Hematopoietic multipotent progenitor cell (in vitro differentiated cells): ENCODE measurements at regions not wholly inside any gene's neighbourhood (a gene's known extent, or its start where the extent isn't known, plus 50 kb on each side); places are given as distances from the start of the nearest gene placed in this dataset.

Experiments
- DNase-seq, 3 donors: peaks; one replicate each; pipeline ENCODE4 v3.0.0-alpha.2; 2011 to 2015; ENCODE audit warnings: low read depth in 2 of 3, low spot score in 2 of 3

GRCh38 chr6:10060004-10060403, 354.9 kb downstream of the TFAP2A start:
- no peak for DNase-seq

- DNase-seq: no peak
Measured at GRCh38 chr6:10054672-10055071, 360.2 kb downstream of the TFAP2A start.

- DNase-seq: no peak
Measured at GRCh38 chr6:10051283-10051682, 363.6 kb downstream of the TFAP2A start.

GRCh38 chr6:10048370-10049297, 366.2 kb downstream of the TFAP2A start:
- no peak for DNase-seq

GRCh38 chr6:10042280-10042679, 372.6 kb downstream of the TFAP2A start:
- no peak for DNase-seq

- no peak for DNase-seq
Measured at GRCh38 chr6:10033223-10033829, 381.5 kb downstream of the TFAP2A start.

- DNase-seq: no peak
Measured at GRCh38 chr6:10031617-10032016, 383.3 kb downstream of the TFAP2A start.

- peak in 2 of 3 donors; percentile 4 to 28 for DNase-seq
Measured at GRCh38 chr6:10030942-10031537, 383.8 kb downstream of the TFAP2A start.

GRCh38 chr6:10028222-10028621, 386.7 kb downstream of the TFAP2A start:
- no peak for DNase-seq

- no peak for DNase-seq
Measured at GRCh38 chr6:10019851-10020250, 395.0 kb downstream of the TFAP2A start.

GRCh38 chr6:10014557-10014956, 400.3 kb downstream of the TFAP2A start:
- DNase-seq: no peak

GRCh38 chr6:10000551-10000950, 414.3 kb downstream of the TFAP2A start:
- DNase-seq: no peak

GRCh38 chr6:9999796-10000195, 415.1 kb downstream of the TFAP2A start:
- DNase-seq: no peak

- DNase-seq: no peak
Measured at GRCh38 chr6:9986273-9986672, 428.6 kb downstream of the TFAP2A start.

- DNase-seq: no peak
Measured at GRCh38 chr6:9985481-9985880, 429.4 kb downstream of the TFAP2A start.

GRCh38 chr6:9984607-9985006, 430.3 kb downstream of the TFAP2A start:
- no peak for DNase-seq

GRCh38 chr6:9983168-9983567, 431.7 kb downstream of the TFAP2A start:
- no peak for DNase-seq

GRCh38 chr6:9982215-9982614, 432.7 kb downstream of the TFAP2A start:
- DNase-seq: no peak

- DNase-seq: no peak
Measured at GRCh38 chr6:9979996-9980395, 434.9 kb downstream of the TFAP2A start.

- DNase-seq: no peak
Measured at GRCh38 chr6:9978480-9978879, 436.4 kb downstream of the TFAP2A start.

GRCh38 chr6:9977411-9977810, 437.5 kb downstream of the TFAP2A start:
- DNase-seq: no peak

GRCh38 chr6:9961646-9962045, 453.2 kb downstream of the TFAP2A start:
- DNase-seq: no peak
